NCI-H2227 (cell line): ENCODE measurements at regions not wholly inside any gene's neighbourhood (a gene's known extent, or its start where the extent isn't known, plus 50 kb on each side); places are given as distances from the start of the nearest gene placed in this dataset.
"Not testable (repeated sequence)": the region's sequence is repeated elsewhere in the genome, so short reads cannot be mapped to it uniquely, and the experiment has no call there.

Source experiments
- DNase-seq: peaks from one replicate; lab custom pipeline; 2025; ENCODE audit not compliant: unreplicated experiment; lab: John Stamatoyannopoulos, UW

DNA sequence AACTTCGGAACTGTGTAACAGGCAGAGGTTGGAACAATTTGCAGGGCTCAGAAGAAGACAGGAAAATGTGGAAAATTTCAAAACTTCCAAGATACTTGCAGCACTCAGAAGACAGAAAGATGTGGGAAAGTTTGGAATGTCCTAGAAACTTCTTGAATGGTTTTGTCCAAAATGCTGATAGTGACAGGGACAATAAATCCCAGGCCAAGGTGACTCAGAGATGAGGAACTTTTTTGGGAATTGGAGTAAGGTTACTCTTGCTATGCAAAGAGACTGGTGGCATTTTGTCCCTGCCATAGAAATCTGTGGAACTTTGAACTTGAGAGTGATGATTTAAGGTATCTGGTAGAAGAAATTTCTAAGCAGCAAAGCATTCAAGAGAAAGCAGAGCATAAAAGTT, 2055.6 kb upstream of the C9orf72 start:
- DNase-seq = not testable (repeated sequence)

DNA sequence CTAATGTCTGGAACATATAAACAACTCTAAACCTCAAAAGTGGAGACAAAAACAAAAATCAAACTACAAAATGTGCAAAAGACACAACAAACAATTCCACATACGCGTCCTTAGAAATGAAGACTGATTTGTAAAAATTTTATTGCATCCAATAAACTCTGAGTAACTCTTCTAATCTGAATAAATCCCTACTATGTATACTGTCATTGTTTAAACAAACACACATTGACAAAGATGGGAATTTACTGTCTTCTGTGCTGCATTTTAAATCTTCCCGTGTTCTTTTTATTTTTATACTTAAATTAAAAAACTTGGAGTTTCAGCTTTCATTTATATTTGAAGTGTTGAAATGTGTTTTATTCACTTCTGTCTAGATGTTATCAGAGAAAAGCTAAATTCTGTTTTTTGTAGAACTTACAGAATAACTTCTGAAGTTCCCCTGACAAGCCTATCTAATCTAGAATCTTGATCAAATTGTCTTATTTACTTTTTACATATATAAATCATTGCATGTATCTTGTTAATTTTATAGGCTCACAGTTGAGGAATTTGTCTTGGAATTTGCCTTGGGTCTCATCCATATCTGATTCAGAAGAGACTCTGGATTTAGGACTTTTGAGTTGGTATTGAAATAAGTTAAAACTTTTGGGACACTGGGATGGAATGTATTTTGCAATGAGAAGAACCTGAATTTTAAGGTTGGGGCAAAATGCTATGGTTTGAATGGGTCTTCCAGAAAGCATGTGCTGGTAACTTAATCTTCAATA, 2064.4 kb upstream of the C9orf72 start:
- no peak for DNase-seq

DNA sequence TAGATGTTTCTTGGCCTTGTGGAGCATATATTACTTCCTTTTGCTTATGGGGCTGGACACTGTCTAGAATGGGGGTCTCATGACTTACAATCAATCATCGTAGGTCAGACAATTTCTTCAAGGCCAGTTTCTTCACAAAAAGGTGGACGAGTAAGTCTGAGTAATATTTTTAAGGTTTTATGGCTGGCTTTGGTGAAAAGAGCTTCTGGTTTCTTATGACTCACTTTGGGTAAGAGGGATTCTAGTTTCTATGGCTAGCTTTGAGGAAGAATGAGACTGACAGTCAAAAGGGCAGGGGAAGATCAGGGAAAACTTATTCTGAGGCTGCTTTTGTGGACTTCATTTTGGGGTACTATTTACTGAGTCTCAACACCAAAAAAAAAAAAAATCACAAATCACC, 2067.2 kb upstream of the C9orf72 start:
- DNase-seq = no peak

DNA sequence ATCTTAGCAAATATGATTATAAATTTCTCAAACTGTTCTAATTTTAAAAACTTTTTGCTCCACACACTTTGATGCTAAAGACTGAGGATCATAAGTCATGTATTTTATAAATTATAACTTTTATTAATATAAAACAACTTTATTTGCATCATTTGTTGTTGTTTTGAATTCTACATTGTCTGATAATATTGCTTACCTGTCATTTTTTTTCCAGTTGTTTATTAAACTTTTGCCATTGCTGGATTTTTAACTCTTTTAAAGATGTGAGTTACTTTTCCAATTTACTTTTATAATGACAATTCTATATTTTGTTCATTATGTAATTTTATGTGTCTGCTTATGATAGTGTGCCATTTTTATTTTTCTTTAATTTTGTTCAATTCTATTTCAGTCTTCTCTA, 2071.2 kb upstream of the C9orf72 start:
- no peak for DNase-seq

DNA sequence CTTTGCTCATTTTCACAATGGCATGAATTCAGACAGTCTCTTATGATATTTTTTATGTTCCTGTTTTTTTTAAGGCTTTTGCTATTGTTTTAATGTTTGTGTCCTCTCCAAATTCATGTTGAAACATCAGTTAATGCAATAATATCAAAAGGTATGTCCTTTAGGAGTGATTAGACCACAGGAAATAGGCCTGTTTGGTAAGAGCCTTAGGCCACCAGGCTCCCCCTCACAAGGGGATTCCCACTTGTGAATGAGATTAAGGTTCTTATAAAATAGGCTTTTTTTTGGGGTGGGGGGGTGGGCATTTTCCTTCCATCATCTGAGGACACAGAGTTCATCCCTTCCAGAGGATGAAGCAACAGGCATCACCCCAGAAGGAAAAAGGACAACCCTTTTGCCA, 2074.2 kb upstream of the C9orf72 start:
- DNase-seq = no peak

DNA sequence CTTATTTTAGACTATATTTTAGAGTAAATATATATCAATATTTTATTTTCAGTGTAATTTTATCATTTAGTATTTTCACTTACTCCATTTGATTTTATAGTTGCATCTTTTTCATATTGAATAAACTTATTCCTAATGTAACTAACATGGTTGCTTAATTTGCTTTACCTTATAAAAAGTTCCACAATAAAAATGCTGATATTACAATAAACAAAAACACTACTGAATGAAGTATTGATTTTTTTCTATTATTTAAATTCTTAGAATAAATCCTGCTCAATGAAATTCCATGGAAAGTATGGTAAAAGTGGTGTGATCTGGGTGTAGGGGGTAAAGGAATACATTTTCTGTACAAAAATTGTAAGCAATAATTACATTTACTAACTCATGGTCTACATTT, 2074.9 kb upstream of the C9orf72 start:
- DNase-seq = no peak

DNA sequence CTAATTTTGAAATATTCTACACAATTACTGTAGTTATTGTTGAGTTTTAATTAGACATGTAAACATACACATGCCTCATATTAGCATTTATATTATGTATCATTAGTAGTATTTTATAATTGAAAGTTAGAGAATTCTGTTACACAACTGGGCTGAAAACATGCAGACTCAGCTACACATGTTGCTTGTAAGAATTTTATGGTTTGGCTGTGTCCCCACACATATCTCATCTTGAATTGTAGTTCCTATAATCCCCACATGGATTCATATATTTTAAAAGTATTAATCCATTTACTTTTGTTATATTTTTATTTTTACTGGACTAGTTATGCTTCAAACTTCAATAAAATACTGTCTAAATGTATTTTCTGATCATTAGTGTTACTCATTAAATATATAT, 2075.3 kb upstream of the C9orf72 start:
- no peak for DNase-seq

DNA sequence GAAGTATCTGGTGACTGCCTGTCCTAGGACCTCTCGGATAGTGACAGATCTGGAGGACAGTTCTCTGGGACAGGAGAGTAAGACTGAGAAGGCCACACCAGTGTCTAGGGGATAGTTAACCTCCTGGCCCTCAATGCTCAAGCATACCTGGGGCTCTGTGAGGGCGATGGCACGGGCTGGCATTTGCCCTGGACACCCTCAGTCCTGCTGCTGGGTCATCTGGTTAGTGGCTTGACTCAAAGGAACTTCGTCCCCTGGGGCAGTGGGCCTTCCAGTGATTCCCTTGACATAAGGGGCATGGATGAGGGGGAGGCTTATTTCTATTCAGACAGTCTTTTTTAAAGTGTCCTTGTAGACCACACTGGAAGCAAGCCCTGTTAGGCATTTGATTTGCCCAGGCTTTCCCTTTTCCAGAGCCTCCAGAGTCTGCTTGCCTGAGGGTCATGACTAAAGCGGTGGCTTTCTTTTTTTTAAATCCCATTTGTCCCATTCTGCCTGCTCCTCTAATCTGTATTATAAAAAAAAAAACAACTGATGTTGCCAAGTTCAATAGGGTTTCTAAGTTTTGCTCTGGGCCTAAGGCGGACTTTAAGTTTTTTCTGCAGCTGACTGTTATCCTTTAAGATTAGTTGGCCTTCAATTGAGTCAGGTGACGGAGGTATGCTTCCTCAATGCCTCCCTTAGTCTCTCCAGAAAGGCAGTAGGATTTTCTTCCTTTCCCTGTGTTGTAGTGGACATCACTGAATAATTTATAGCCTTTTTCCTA, 2083.5 kb upstream of the C9orf72 start:
- DNase-seq = no peak

DNA sequence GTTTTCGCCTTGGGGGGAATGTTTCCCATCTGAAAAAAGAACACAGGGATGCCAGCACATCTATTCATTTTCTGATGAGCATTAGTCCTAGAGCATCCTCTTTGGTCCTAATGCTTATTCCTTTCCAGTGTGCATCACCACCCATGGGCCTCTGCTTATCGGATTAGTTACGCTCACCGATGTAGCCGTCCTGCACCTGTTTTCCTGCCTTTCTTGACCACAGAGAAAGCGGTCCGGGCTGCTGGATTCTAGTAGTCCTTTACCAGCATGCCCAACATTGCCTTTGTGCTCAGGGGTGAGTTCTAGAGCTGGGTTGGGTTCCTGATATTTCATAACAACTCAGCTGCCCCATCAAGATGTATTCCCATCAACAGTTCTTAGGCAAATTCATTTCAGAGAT, 2084.5 kb upstream of the C9orf72 start:
- DNase-seq = no peak

DNA sequence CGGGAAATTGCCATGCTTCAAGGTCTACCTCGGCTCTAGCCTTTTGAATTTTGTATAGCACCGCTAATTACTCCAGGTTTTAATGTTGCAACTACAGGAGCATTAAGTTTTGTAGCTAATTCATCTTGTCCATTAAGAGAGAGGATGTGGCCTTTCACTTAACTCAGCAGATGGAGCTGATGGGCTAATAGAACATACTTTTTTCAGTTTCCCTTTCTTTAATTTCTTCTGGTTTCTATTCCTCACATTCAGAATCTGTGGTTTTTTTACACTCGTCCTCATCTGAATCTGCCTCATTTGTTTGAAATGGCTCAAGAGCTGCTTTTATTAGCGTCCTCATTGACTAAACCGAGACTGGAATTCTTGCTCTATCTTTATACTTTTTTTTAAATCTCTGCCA, 2085.7 kb upstream of the C9orf72 start:
- no peak for DNase-seq

DNA sequence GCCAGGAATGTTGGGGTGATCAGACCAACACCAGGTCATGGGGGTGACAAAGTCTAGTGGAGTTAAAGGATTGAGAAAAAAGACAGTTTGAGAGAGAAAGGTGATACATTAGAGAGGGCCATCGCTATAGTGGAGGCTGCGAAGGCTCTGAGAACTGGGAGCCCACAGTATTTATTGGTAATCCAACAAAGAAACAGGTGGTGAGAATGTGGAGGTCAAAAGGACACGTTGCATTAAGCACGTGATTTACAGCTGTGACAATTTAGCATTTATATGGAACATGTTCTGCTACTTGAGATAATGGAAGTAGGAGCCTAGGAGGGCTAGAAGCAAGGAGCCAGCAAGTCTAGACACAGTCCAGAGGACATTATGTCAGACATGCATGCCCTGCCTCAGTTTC, 2086.5 kb upstream of the C9orf72 start:
- DNase-seq = no peak

DNA sequence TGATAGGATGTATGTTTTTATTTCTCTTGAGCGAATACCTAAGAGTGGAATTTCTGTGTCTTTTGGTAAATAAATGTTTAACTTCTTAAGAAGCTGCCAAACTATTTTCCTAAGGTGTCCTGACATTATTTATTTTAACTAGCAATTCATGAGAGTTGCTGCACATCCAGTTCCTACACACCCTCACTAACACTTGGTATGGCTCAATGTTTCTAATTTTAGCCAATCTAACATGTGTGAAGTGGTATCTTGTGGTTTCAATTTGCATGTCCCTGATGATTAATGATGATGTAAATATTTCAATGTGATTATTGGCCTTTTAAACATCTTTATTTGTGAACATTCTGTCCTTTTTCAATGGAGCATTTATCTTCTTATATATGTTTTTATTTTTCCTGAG, 2095.5 kb upstream of the C9orf72 start:
- DNase-seq = no peak

DNA sequence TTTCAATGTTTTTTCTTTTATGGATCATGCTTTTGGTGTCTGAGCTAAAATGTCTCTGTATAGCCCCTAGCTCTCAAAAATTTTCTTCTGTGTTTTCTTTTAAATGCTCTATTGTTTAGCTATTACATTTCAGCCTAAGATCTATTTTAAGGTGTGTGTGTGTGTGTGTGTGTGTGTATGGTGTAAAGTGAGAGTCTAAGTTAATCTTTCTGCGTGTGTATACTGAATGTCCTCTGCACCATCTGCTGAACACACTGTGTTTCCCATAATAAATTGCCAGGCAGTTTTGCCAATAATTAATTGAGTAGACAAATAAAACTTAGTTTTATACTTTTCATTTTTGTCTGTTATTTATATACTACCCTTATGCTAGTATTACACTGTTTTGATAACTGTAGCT, 2096.3 kb upstream of the C9orf72 start:
- DNase-seq = no peak

DNA sequence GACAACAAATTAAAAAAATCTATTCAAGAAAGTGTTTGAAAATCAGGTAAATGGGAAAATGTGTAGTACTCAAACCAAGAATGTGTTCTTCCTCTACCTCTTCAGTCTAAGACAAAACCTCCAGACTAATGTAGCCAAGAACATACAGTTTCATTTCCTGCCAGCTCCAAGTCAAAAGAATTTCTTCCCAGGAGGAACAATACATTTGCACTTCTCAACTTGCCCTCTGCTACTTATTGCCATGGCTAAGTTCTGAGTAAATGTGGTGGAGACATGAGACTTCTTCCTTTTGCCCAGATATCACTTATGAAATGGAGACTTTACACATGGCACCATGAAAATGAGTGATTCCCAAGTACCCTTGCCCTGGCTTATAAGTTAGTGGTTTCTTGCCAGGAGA, 2112.2 kb upstream of the C9orf72 start:
- no peak for DNase-seq

DNA sequence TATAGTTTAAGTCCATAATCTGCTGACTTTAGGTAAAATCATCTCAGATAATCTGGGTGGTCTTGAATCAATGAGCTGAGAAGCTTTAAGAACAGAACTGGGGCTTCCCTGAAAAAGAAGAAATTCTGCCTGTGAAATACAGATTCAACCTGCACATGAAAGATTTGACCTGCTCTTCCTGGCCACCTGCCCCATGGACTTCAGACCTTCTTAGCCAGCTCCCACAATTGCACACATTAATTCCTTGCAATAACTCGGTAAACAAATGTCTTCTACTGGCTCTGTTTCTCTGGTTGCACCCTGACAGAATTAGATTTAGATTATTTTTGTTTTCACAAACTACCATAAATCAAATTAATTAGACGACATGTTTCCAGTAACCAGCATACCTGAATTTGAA, 2117.9 kb upstream of the C9orf72 start:
- no peak for DNase-seq

DNA sequence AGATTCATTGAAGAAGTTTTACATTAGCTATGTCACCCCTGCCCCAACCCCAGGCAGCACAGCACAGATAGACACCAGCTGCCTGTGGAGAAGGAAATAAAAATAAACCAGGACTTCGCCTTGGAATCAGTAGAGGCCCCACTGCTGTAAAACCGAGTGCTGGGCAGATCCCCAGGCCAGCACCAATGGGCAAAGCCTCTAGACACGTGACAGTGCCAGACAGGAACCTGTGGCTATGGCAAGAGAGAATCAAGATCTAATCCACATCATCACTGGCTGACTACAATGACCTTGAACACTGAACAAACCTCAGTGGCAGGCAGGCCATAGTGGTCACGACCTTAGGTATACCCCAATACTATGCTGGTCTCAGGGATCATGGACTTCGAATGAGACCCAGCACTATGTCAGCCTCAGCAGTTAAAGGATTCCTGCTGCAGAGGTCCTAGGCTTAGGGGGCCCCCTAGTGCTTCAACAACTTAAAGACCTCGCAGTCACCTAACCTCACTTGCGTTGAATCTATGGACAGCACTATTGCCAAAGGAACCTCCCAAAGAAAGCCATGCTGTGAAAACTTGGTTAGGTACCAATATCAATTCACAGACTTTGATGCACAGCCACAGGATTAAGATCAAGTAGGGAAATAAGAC, 2118.6 kb upstream of the C9orf72 start:
- no peak for DNase-seq

DNA sequence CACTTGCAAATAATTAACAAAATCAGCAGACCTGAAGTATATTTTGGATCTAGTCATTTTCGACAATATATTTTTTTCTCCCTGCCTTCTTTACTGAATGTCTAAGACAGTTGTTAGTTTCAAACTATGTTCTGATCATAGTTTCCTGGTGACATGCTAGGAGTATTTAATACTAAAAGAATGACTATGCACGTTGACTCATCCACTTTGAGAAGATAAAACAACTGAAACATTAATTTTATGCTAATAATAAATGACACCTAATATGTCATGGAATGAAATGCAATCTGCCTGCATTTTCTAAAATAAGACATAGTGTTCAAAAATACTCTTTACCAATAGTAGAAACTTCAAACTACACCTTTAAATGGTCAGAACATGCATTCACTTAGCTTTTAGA, 2123.7 kb upstream of the C9orf72 start:
- no peak for DNase-seq

DNA sequence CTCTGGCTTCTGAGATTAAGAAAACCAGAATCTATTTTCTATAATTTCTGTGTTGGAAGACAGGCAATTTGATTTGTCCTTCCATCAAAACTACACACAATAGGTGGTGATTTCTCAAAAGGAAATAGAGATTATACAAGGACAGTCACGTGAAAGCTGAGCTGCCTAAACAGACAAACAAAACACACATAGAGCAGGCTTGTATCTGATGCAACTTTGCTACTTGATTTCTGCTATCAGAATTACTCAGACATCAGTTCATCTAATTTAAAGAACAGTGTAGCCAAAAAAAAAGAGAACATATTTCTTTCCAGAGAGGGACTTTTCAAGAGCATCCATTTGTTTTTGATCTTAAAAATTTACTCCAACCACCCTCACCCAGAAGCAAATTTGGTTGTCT, 2128.3 kb upstream of the C9orf72 start:
- no peak for DNase-seq

DNA sequence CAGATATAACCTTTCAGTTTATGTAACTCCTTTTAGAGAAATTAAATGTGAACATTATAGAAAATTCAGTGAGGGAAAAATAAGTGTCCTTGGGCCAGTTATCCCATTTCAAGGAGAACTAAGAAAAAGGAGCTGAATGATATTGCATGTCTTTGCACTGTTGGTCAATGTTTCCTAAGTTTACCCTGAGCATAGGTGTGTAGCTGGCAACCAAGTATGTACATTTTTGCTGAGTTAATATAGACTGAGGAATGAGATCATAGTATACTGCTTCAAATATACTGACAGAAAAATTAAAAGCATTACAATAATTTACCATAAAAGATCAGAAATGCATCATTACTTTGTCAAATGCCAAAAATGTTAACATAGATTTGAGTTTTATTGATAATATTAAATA, 2128.7 kb upstream of the C9orf72 start:
- DNase-seq = no peak

DNA sequence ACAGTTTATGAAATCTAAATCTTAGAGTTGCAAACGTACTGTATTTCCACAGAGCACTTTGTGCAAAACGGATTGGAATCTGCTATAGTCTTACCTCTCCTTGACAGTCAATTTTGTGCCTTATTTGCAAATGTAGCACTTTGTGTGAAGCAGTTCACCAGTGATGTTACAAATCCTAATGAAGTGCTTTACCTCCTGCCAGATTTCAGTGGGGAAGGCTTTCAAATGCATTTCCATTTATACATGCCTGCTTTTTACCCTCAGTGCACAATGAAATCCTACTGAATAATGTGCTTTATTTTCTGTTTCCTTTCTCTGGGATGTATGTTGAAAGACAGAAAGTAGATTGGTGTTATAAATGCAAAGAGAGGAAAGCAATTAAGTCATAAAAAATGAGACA, 2141.6 kb upstream of the C9orf72 start:
- no peak for DNase-seq

DNA sequence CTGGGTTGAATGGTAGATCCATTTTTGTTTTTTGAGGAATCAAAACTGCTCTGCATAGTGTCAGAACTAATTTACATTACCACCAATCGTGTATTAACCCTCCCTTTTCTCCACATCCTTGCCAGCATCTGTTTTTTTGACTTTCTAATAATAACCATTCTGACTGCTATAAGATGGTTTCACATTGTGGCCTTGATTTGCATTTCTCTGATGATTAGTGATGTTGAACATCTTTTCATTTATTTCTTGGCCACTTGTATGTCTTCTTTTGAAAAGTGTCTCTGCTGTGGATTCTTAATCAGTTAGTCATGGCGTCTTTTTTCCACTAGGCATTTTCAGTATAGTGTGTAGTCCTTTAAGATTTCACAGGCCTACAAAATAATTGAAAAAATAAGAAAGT, 2144.3 kb upstream of the C9orf72 start:
- DNase-seq = no peak

DNA sequence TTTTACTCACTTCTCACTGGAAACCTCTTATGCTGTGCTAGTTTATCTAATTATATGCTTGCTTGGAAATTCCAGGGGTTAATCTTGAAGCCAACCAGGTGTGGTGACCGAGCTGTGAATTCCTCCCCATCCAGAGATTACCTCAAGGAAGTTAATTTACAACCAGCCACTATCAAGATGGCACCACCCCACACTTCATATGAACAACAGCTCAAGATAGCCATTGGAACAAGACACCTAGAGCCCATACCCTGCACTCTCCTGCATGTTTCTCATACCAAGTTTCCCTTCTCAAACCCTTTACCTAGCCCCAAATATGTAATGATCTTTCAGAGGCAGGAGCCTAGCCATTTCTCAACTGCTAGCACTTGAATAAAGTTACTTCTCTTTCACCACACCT, 2156.9 kb upstream of the C9orf72 start:
- DNase-seq = no peak
